ENCODE measurements at regions not wholly inside any gene's neighbourhood (a gene's known extent, or its start where the extent isn't known, plus 50 kb on each side); places are given as distances from the start of the nearest gene placed in this dataset.

GRCh38 chr6:81808851-81809570 is 56.5 kb upstream of the TENT5A start:
- no peak for DNase-seq

DNA sequence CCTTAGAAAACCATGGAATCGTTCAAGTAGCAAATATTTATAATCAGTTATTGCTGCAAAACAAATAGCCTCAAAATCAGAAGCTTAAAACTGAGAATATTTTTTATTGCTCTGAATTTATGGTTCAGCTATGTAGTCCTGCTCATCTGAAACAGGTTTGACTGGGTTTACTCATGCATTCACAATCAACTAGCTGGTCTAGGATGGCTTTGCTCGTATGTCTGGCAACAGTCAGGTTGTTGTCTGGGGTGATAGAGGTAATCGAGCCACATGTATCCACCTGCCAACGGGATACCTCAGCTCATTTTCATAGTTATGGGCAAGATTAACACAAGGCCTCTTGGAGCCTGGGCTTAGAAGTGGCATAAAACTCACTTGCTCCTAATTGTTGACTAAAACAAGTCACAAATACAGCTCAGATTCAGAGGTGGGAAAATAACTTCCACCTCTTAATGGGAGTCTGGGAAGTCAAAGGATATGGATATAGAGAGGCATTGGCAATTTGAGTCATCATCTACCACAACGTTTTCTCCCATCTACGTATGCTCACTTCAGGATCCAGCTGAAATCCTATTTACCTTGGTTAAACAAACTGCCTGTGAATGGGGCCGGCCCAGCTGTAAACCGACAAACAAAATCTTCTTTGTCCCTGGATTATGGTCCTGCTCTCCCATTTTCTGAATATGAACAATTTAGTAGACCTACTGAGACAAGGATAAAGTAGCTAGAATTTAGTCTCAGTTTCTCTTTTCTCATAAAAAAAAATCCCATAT is 54.5 kb upstream of the TENT5A start:
- DNase-seq = peak; percentile 94

GRCh38 chr6:81802356-81802755 is 49.9 kb upstream of the TENT5A start:
- no peak for DNase-seq

Data from DMS53 (cell line).